Mesendoderm (in vitro differentiated cells): ENCODE measurements at regions not wholly inside any gene's neighbourhood (a gene's known extent, or its start where the extent isn't known, plus 50 kb on each side); places are given as distances from the start of the nearest gene placed in this dataset.
"Not testable (repeated sequence)": the region's sequence is repeated elsewhere in the genome, so short reads cannot be mapped to it uniquely, and the experiment has no call there.

Source experiments
- DNase-seq: peaks from one replicate; pipeline ENCODE4 v3.0.0; 2013
- H2AK5ac ChIP-seq: 2 replicates; pipeline ENCODE4 v1.6.1; 2013; ENCODE audit warnings: low read length, inconsistent platforms
- H2BK120ac ChIP-seq: 2 replicates; pipeline ENCODE4 v1.6.1; 2013; ENCODE audit warnings: low read depth, mild to moderate bottlenecking, low read length, moderate library complexity, mixed read lengths
- H2BK15ac ChIP-seq: replicated peaks from 2 replicates; pipeline ENCODE4 v1.6.1; 2013; ENCODE audit warnings: low read depth, mild to moderate bottlenecking, moderate library complexity
- H2BK5ac ChIP-seq: 2 replicates; pipeline ENCODE4 v1.6.1; 2013; ENCODE audit warnings: low read length, inconsistent platforms
- H3K18ac ChIP-seq: 2 replicates; pipeline ENCODE4 v1.6.1; 2013; ENCODE audit warnings: mild to moderate bottlenecking, low read length, mixed read lengths
- H3K23ac ChIP-seq: one replicate; pipeline ENCODE4 v1.6.1; 2013; ENCODE audit warnings: low read length
- H3K27ac ChIP-seq: 2 replicates; pipeline ENCODE4 v1.5.1; 2013; ENCODE audit warnings: low read depth, mild to moderate bottlenecking, inconsistent platforms, low read length, moderate library complexity
- H3K27me3 ChIP-seq: 2 replicates; pipeline ENCODE4 v1.6.1; 2013; ENCODE audit warnings: low read length, control low read depth, mild to moderate bottlenecking, inconsistent platforms; ENCODE audit not compliant: insufficient read depth, poor library complexity
- H3K36me3 ChIP-seq: 2 replicates; pipeline ENCODE4 v1.6.1; 2013; ENCODE audit warnings: low read length, inconsistent platforms; ENCODE audit not compliant: control insufficient read depth, insufficient read depth
- H3K4ac ChIP-seq: one replicate; pipeline ENCODE4 v1.6.1; 2013; ENCODE audit warnings: low read depth, mild to moderate bottlenecking, low read length, moderate library complexity
- H3K4me1 ChIP-seq: 2 replicates; pipeline ENCODE4 v1.6.1; 2013; ENCODE audit warnings: low read depth, low read length, inconsistent platforms; ENCODE audit not compliant: control insufficient read depth
- H3K4me2 ChIP-seq: 2 replicates; pipeline ENCODE4 v1.6.1; 2013; ENCODE audit warnings: low read length
- H3K4me3 ChIP-seq: 2 replicates; pipeline ENCODE4 v1.5.1; 2013; ENCODE audit warnings: mild to moderate bottlenecking, low read length
- H3K56ac ChIP-seq: one replicate; pipeline ENCODE4 v1.6.1; 2013; ENCODE audit warnings: low read length
- H3K79me1 ChIP-seq: 2 replicates; pipeline ENCODE4 v1.6.1; 2013; ENCODE audit warnings: low read length, inconsistent platforms
- H3K79me2 ChIP-seq: 2 replicates; pipeline ENCODE4 v1.6.1; 2013; ENCODE audit warnings: mild to moderate bottlenecking, low read length; ENCODE audit not compliant: control insufficient read depth, insufficient read depth
- H3K9ac ChIP-seq: 2 replicates; pipeline ENCODE4 v1.6.1; 2013; ENCODE audit warnings: low read length, inconsistent platforms
- H4K5ac ChIP-seq: one replicate; pipeline ENCODE4 v1.6.1; 2013; ENCODE audit warnings: low read length
- H4K8ac ChIP-seq: one replicate; pipeline ENCODE4 v1.6.1; 2013; ENCODE audit warnings: low read depth, mild to moderate bottlenecking, control low read depth, low read length, moderate library complexity
- whole genome bisulfite sequencing: extraction: QIAGEN DNeasy Blood & Tissue Kit; methylation state at CpG from one replicate; pipeline ENCODE4 v1.1.7; 2013; ENCODE audit warnings: low lambda C conversion rate, missing lambda C conversion rate; ENCODE audit not compliant: insufficient coverage; ENCODE audit errors: extremely low coverage; 5-methylcytosine and 5-hydroxymethylcytosine counted together

- not testable (repeated sequence) for H3K79me2 ChIP-seq, H2BK120ac ChIP-seq, H3K56ac ChIP-seq, H3K4me2 ChIP-seq, H3K18ac ChIP-seq, H2BK5ac ChIP-seq, H3K79me1 ChIP-seq, H4K8ac ChIP-seq, H2BK15ac ChIP-seq, H3K23ac ChIP-seq, H3K27ac ChIP-seq, H2AK5ac ChIP-seq, H3K4me3 ChIP-seq, H3K36me3 ChIP-seq, H3K9ac ChIP-seq, H3K27me3 ChIP-seq, DNase-seq, H4K5ac ChIP-seq, H3K4me1 ChIP-seq, H3K4ac ChIP-seq
- no CpG with 5 or more reads among the region's 4 CpGs for WGBS
Observed at GRCh38 chr11:116364925-116365324, 407.9 kb downstream of the BUD13 start.

GRCh38 chr11:116364348-116364747 is 408.4 kb downstream of the BUD13 start:
- WGBS = no CpG with 5 or more reads among the region's 4 CpGs
- Histone ChIP-seq H3K9ac (no peak overlapping the region), H2BK15ac (no peak overlapping the region), H2AK5ac (no peak overlapping the region), H3K23ac (no peak overlapping the region), H4K5ac (no peak overlapping the region), H3K27ac (no peak overlapping the region), H3K56ac (no peak overlapping the region), H3K4me1 (no peaks in the 10 kb centered on the region), H3K36me3 (no peaks in the 10 kb centered on the region), H3K79me2 (no peaks in the 10 kb centered on the region), H2BK5ac (no peak overlapping the region), H3K79me1 (no peaks in the 10 kb centered on the region), H3K4ac (no peak overlapping the region), H3K18ac (no peak overlapping the region), H2BK120ac (no peak overlapping the region), H4K8ac (no peak overlapping the region), H3K4me2 (no peak overlapping the region), H3K4me3 (no peak overlapping the region), H3K27me3 (no peaks in the 10 kb centered on the region)
- DNase-seq = no peak

GRCh38 chr11:116360221-116360941 is 412.4 kb downstream of the BUD13 start:
- Histone ChIP-seq H3K79me1 (no peaks in the 10 kb centered on the region), H2AK5ac (no peak overlapping the region), H2BK120ac (no peak overlapping the region), H3K36me3 (no peaks in the 10 kb centered on the region), H3K4me3 (no peak overlapping the region), H3K9ac (no peak overlapping the region), H3K18ac (no peak overlapping the region), H3K56ac (no peak overlapping the region), H4K8ac (no peak overlapping the region), H3K27me3 (no peaks in the 10 kb centered on the region), H4K5ac (no peak overlapping the region), H3K23ac (no peak overlapping the region), H3K4me1 (peaks cover 2% of the 10 kb centered on the region), H2BK5ac (no peak overlapping the region), H3K79me2 (no peaks in the 10 kb centered on the region), H3K4ac (no peak overlapping the region), H2BK15ac (no peak overlapping the region), H3K27ac (no peak overlapping the region), H3K4me2 (no peak overlapping the region)
- DNase-seq = no peak
- WGBS = no CpG with 5 or more reads among the region's 11 CpGs

- WGBS = no CpG with 5 or more reads among the region's 37 CpGs
- peak; percentile 92 for DNase-seq
- Histone ChIP-seq H2AK5ac (peak overlapping the region; percentile 39), H4K8ac (no peak overlapping the region), H3K18ac (no peak overlapping the region), H2BK15ac (no peak overlapping the region), H3K4me2 (no peak overlapping the region), H3K36me3 (no peaks in the 10 kb centered on the region), H2BK120ac (no peak overlapping the region), H3K27ac (no peak overlapping the region), H3K56ac (peak overlapping the region; percentile 80), H3K27me3 (no peaks in the 10 kb centered on the region), H4K5ac (no peak overlapping the region), H3K9ac (peak overlapping the region; percentile 44), H3K4me3 (no peak overlapping the region), H3K79me1 (no peaks in the 10 kb centered on the region), H2BK5ac (no peak overlapping the region), H3K4ac (no peak overlapping the region), H3K4me1 (peaks cover 2% of the 10 kb centered on the region), H3K23ac (peak overlapping the region; percentile 50), H3K79me2 (no peaks in the 10 kb centered on the region)
Observed at GRCh38 chr11:116357784-116358544, 414.8 kb downstream of the BUD13 start.

GRCh38 chr11:116356451-116356850 is 416.3 kb downstream of the BUD13 start:
- H2BK120ac ChIP-seq = no peak overlapping the region
- no peak overlapping the region for H2BK5ac ChIP-seq
- no peak overlapping the region for H3K18ac ChIP-seq
- H3K36me3 ChIP-seq = no peaks in the 10 kb centered on the region
- no peak overlapping the region for H3K4ac ChIP-seq
- H3K4me1 ChIP-seq = peaks cover 2% of the 10 kb centered on the region
- no peak overlapping the region for H3K23ac ChIP-seq
- no peak overlapping the region for H3K9ac ChIP-seq
- H3K56ac ChIP-seq = no peak overlapping the region
- no peaks in the 10 kb centered on the region for H3K79me2 ChIP-seq
- H2BK15ac ChIP-seq = no peak overlapping the region
- H3K27me3 ChIP-seq = no peaks in the 10 kb centered on the region
- DNase-seq = no peak
- no peaks in the 10 kb centered on the region for H3K79me1 ChIP-seq
- no peak overlapping the region for H3K4me3 ChIP-seq
- H2AK5ac ChIP-seq = no peak overlapping the region
- H4K5ac ChIP-seq = no peak overlapping the region
- H4K8ac ChIP-seq = no peak overlapping the region
- no CpG with 5 or more reads among the region's 7 CpGs for WGBS
- H3K27ac ChIP-seq = no peak overlapping the region
- H3K4me2 ChIP-seq = no peak overlapping the region
